GM12878 (cell line): ENCODE measurements at regions not wholly inside any gene's neighbourhood (a gene's known extent, or its start where the extent isn't known, plus 50 kb on each side); places are given as distances from the start of the nearest gene placed in this dataset.

Experiments
- ATAC-seq: fragments of 200-7000 bp; cut with Tn5 transposase; 3 replicates; pipeline ENCODE4 v1.9.1; 2020; ENCODE audit warnings: mild to moderate bottlenecking, moderate library complexity
- BruUV-seq: library from RNA; stranded (reverse); fragments of 400-500 nt; replicated peaks from 2 replicates; lab custom pipeline; 2021; lab: Mats Ljungman, UMichigan
- CTCF ChIA-PET: fragments of 300-600 bp; sonication (Branson Sonifier 250); formaldehyde crosslinking; extraction: SDS; loops from one replicate; lab custom pipeline; 2021; ENCODE audit warnings: inconsistent platforms; lab: Yijun Ruan, JAX
- POLR2A ChIA-PET: fragments of 350-600 bp; formaldehyde crosslinking; extraction: SDS; loops from one replicate; lab custom pipeline; 2021; ENCODE audit warnings: inconsistent platforms; lab: Charles Lee
- RAD21 ChIA-PET: fragments of 300-600 bp; sonication (Branson Sonifier 250); formaldehyde crosslinking; loops from one replicate; lab custom pipeline; 2023; ENCODE audit warnings: antibody characterized with exemption; ENCODE audit not compliant: unreplicated experiment; lab: Charles Lee
- SMC1A ChIA-PET: fragments of 300-600 bp; sonication (Branson Sonifier 250); formaldehyde crosslinking; loops from one replicate; lab custom pipeline; 2023; ENCODE audit not compliant: unreplicated experiment, uncharacterized antibody; lab: Charles Lee
- DNase-seq: peaks from one replicate; pipeline ENCODE4 v3.0.0-alpha.2; 2011; ENCODE audit warnings: low read depth, low spot score
- FAIRE-seq: peaks from 3 replicates; lab custom pipeline; 2011; peaks lifted over from hg19 to GRCh38; lab: Jason Lieb, UNC
- H2AFZ ChIP-seq: 2 replicates; pipeline ENCODE4 v1.6.0; 2011; ENCODE audit warnings: low read depth, low read length, control low read depth; ENCODE audit not compliant: control insufficient read depth
- H3K27ac ChIP-seq: 2 replicates; pipeline ENCODE4 v1.5.1; 2011; ENCODE audit warnings: control low read depth; ENCODE audit not compliant: control insufficient read depth, insufficient read depth
- H3K27me3 ChIP-seq, 2 experiments: replicated peaks in 1 of 2; 2 replicates each; pipeline versions ENCODE4 v1.6.0 to v1.6.1; 2011; ENCODE audit warnings: low read length in 1 of 2; ENCODE audit not compliant: control insufficient read depth in 2 of 2, insufficient read depth in 2 of 2
- H3K36me3 ChIP-seq, 2 experiments: 2 replicates each; pipeline ENCODE4 v1.5.1; 2011; ENCODE audit warnings: low read length in 1 of 2; ENCODE audit not compliant: control insufficient read depth in 2 of 2, insufficient read depth in 2 of 2
- H3K4me1 ChIP-seq: 2 replicates; pipeline ENCODE4 v1.6.1; 2011; ENCODE audit warnings: mild to moderate bottlenecking, low read length, moderate library complexity, mixed read lengths; ENCODE audit not compliant: control insufficient read depth, insufficient read depth
- H3K4me2 ChIP-seq: 2 replicates; pipeline ENCODE4 v1.6.0; 2011; ENCODE audit warnings: control low read depth; ENCODE audit not compliant: control insufficient read depth, insufficient read depth
- H3K4me3 ChIP-seq: fragments of 200-600 bp; sonication (generic); 2 replicates; pipeline ENCODE4 v1.5.1; 2016
- H3K79me2 ChIP-seq: 2 replicates; pipeline ENCODE4 v1.6.0; 2011; ENCODE audit warnings: low read length; ENCODE audit not compliant: control insufficient read depth, insufficient read depth
- H3K9ac ChIP-seq: 2 replicates; pipeline ENCODE4 v1.8.0; 2011; ENCODE audit warnings: low read length, control low read depth, mixed read lengths; ENCODE audit not compliant: control insufficient read depth, insufficient read depth
- H3K9me3 ChIP-seq: replicated peaks from 3 replicates; pipeline ENCODE4 v1.5.1; 2011; ENCODE audit warnings: mild to moderate bottlenecking, low read length; ENCODE audit not compliant: control insufficient read depth, insufficient read depth
- H4K20me1 ChIP-seq: 2 replicates; pipeline ENCODE4 v1.6.0; 2011; ENCODE audit not compliant: control insufficient read depth, insufficient read depth
- CEBPB ChIP-seq, 2 experiments: fragments of 150-350 bp in 1 of 2; IDR thresholded peaks; 2 replicates each; pipeline ENCODE4 v1.6.1; 2012 to 2014; ENCODE audit warnings: low read depth in 2 of 2, low read length in 2 of 2, borderline replicate concordance in 1 of 2, inconsistent platforms in 1 of 2
- MYC ChIP-seq: IDR thresholded peaks from 2 replicates; pipeline ENCODE4 v1.6.1; 2011; ENCODE audit warnings: mild to moderate bottlenecking, low read length, moderate library complexity, inconsistent platforms; ENCODE audit not compliant: insufficient read depth, insufficient replicate concordance, insufficient read length, severe bottlenecking
- PBX3 ChIP-seq: IDR thresholded peaks from 2 replicates; pipeline ENCODE4 v1.6.1; 2011; ENCODE audit warnings: mild to moderate bottlenecking, low read depth, low read length, moderate library complexity; ENCODE audit not compliant: insufficient replicate concordance
- WGBS: methylation state at CpG from one replicate; pipeline ENCODE4 v1.1.6; 2016; ENCODE audit warnings: low lambda C conversion rate; ENCODE audit not compliant: insufficient replicate concordance, insufficient coverage; ENCODE audit errors: missing lambda C conversion rate; 5-methylcytosine and 5-hydroxymethylcytosine counted together
- in situ Hi-C: fragments of 300-500 bp; cut with MboI; formaldehyde crosslinking; loops from 9 replicates; pipeline ENCODE4 v1.14.3; 2018; ENCODE audit warnings: mixed read lengths
- intact Hi-C: fragments of 100-400 bp; cut with micrococcal nuclease; formaldehyde crosslinking; loops from one replicate; pipeline ENCODE4 v1.14.2; 2022; ENCODE audit not compliant: unreplicated experiment
- TF ChIP-seq, protein P1 (sequence below): fragments of 450-650 bp; IDR thresholded peaks from 2 replicates; pipeline ENCODE4 v1.6.1; 2017; ENCODE audit warnings: antibody characterized with exemption, mild to moderate bottlenecking, moderate library complexity

- no peak for TF ChIP-seq MYC
- TF ChIP-seq CEBPB (IDR thresholded peaks at IDR 0.05; ENCODE audit: borderline replicate concordance in 1 of 2, low read depth in 2 of 2, low read length in 2 of 2), result no peak
- TF ChIP-seq, protein P1, sequence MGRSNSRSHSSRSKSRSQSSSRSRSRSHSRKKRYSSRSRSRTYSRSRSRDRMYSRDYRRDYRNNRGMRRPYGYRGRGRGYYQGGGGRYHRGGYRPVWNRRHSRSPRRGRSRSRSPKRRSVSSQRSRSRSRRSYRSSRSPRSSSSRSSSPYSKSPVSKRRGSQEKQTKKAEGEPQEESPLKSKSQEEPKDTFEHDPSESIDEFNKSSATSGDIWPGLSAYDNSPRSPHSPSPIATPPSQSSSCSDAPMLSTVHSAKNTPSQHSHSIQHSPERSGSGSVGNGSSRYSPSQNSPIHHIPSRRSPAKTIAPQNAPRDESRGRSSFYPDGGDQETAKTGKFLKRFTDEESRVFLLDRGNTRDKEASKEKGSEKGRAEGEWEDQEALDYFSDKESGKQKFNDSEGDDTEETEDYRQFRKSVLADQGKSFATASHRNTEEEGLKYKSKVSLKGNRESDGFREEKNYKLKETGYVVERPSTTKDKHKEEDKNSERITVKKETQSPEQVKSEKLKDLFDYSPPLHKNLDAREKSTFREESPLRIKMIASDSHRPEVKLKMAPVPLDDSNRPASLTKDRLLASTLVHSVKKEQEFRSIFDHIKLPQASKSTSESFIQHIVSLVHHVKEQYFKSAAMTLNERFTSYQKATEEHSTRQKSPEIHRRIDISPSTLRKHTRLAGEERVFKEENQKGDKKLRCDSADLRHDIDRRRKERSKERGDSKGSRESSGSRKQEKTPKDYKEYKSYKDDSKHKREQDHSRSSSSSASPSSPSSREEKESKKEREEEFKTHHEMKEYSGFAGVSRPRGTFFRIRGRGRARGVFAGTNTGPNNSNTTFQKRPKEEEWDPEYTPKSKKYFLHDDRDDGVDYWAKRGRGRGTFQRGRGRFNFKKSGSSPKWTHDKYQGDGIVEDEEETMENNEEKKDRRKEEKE, result no peak
These were observed 261.1 kb upstream of the IL12A start (continued) for GRCh38 chr3:159727506-159727905.

- H3K27ac ChIP-seq, result no peak overlapping the region
- ChIA-PET RAD21 (no interaction called here), SMC1A (interaction anchor here (1.4 kb wide), 1 partner anchor 9 kb away, joined by 3 read pairs; no protein-coding TSS in a partner anchor), CTCF (no interaction called here), POLR2A (no interaction called here)
- no TSS peak for BruUV-seq
- H3K36me3 ChIP-seq, result no peaks in the 10 kb centered on the region
- DNase-seq (no peak), ATAC-seq (no peak; the same call in 2 of the 3 replicates), FAIRE-seq (no peak)
- no peak overlapping the region for H3K4me3 ChIP-seq
- no peak overlapping the region for H2AFZ ChIP-seq
- intact Hi-C loops (no loop called here), in situ Hi-C loops (no loop called here)
- no peaks in the 10 kb centered on the region for H3K79me2 ChIP-seq
- H3K27me3 ChIP-seq, result no peaks in the 10 kb centered on the region
- no peak overlapping the region for H3K4me2 ChIP-seq
- no peaks in the 10 kb centered on the region for H3K4me1 ChIP-seq
- WGBS, result 54% methylated on average over 6 of the region's 6 CpGs
- TF ChIP-seq PBX3, result no peak
- H3K9me3 ChIP-seq, result no peaks in the 10 kb centered on the region
- H3K9ac ChIP-seq, result no peak overlapping the region
- no peaks in the 10 kb centered on the region for H4K20me1 ChIP-seq
These were observed 257.4 kb upstream of the IL12A start for GRCh38 chr3:159731254-159731653.
